ENCODE measurements at regions not wholly inside any gene's neighbourhood (a gene's known extent, or its start where the extent isn't known, plus 50 kb on each side); places are given as distances from the start of the nearest gene placed in this dataset.

- intact Hi-C loops (cut with micrococcal nuclease) (loop anchor here (10.0 kb wide), 1 partner anchor 678 kb away; no protein-coding TSS in a partner anchor), in situ Hi-C loops (cut with MboI) (loop anchor here (10.0 kb wide), 2 partner anchors 228 to 658 kb away; no protein-coding TSS in a partner anchor)
- ATAC-seq (no peak), DNase-seq (ENCODE audit: extremely low read depth in 1 of 4, low spot score in 3 of 4) (peak in 2 of 4 experiments; percentile 1 to 2), FAIRE-seq (no peak)
- Histone ChIP-seq H3K9ac (ENCODE audit: insufficient read depth in 1 of 2, low read depth in 2 of 2, low read length in 2 of 2) (no peak overlapping the region), H3K4me3 (no peak overlapping the region), H3K4me2 (ENCODE audit: insufficient read depth, low read length) (no peak overlapping the region), H3K36me3 (ENCODE audit: control insufficient read depth, insufficient read depth, low read length) (no peaks in the 10 kb centered on the region), H4K20me1 (replicated peaks; ENCODE audit: control insufficient read depth, insufficient read depth, low read length) (0 out of 2 replicates have a peak, but pooled peaks cover 3% of the 10 kb centered on the region), H3K27me3 (ENCODE audit: control insufficient read depth in 2 of 2, insufficient read depth in 2 of 2, low read length in 2 of 2) (peaks cover 2 to 20% of the 10 kb centered on the region in 2 experiments; a peak in 3 of 5 replicates), H3K27ac (ENCODE audit: extremely low read depth, low read depth, low read length) (no peak overlapping the region), H2AFZ (ENCODE audit: low read depth, low read length) (no peak overlapping the region), H3K9me1 (ENCODE audit: control insufficient read depth, insufficient read depth, low read length) (no peaks in the 10 kb centered on the region), H3K79me2 (ENCODE audit: control insufficient read depth, insufficient read depth, low read length) (no peaks in the 10 kb centered on the region), H3K4me1 (replicated peaks in 1 of 2; ENCODE audit: control insufficient read depth in 2 of 2, insufficient read depth in 2 of 2, low read length in 2 of 2) (no peaks in the 10 kb centered on the region; a peak in 1 of 5 replicates), H3K9me3 (replicated peaks; ENCODE audit: control insufficient read depth, insufficient read depth, low read depth, low read length) (no peaks in the 10 kb centered on the region)
- 16% methylated on average over 14 of the region's 16 CpGs for WGBS (ENCODE audit: insufficient coverage, low coverage, missing lambda C conversion rate)
- BruUV-seq (replicated peaks), result no TSS peak
- POLR2A ChIA-PET, result interaction anchor here (0.6 to 1.4 kb wide), 2 partner anchors 14 to 29 kb away, joined by 3 to 5 read pairs; no protein-coding TSS in a partner anchor
- CTCF ChIA-PET (ENCODE audit: low intra/inter-chr PET ratio), result no interaction called here
- TF ChIP-seq ZNF75A (CRISPR knock-in tag; IDR thresholded peaks at IDR 0.05) (no peak), MYBL2 (IDR thresholded peaks at IDR 0.05; ENCODE audit: low read depth) (no peak), MYBL2 (CRISPR knock-in tag; IDR thresholded peaks at IDR 0.05; ENCODE audit: borderline replicate concordance) (no peak), MECOM (CRISPR knock-in tag; IDR thresholded peaks at IDR 0.05) (no peak), TAF9B (IDR thresholded peaks at IDR 0.05; ENCODE audit: partially characterized antibody) (no peak), ZNF668 (CRISPR knock-in tag; IDR thresholded peaks at IDR 0.05) (no peak), ZNF785 (CRISPR knock-in tag; IDR thresholded peaks at IDR 0.05) (no peak), BDP1 (IDR thresholded peaks at IDR 0.05; ENCODE audit: insufficient read depth, insufficient read length) (no peak), HDGF (IDR thresholded peaks at IDR 0.05) (no peak), ZNF165 (CRISPR knock-in tag; IDR thresholded peaks at IDR 0.05; ENCODE audit: borderline replicate concordance) (no peak), SMARCC2 (IDR thresholded peaks at IDR 0.05; ENCODE audit: low read depth) (no peak), GATAD2A (IDR thresholded peaks at IDR 0.05) (no peak), ZNF408 (CRISPR knock-in tag; IDR thresholded peaks at IDR 0.05; ENCODE audit: low read depth) (no peak), FOXJ2 (tag; IDR thresholded peaks at IDR 0.05) (no peak)
- TF ChIP-seq, protein P1, sequence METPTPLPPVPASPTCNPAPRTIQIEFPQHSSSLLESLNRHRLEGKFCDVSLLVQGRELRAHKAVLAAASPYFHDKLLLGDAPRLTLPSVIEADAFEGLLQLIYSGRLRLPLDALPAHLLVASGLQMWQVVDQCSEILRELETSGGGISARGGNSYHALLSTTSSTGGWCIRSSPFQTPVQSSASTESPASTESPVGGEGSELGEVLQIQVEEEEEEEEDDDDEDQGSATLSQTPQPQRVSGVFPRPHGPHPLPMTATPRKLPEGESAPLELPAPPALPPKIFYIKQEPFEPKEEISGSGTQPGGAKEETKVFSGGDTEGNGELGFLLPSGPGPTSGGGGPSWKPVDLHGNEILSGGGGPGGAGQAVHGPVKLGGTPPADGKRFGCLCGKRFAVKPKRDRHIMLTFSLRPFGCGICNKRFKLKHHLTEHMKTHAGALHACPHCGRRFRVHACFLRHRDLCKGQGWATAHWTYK (CRISPR knock-in tag; IDR thresholded peaks at IDR 0.05), result no peak
Observed at GRCh38 chr2:71926876-71927756, 220.5 kb downstream of the CYP26B1 start.

Data from K562 (cell line).